CD14-positive monocyte (primary cell): ENCODE measurements at regions not wholly inside any gene's neighbourhood (a gene's known extent, or its start where the extent isn't known, plus 50 kb on each side); places are given as distances from the start of the nearest gene placed in this dataset.

Experiments
- DNase-seq, 3 donors: peaks; one replicate each; pipeline ENCODE4 v3.0.0-alpha.2; 2011 to 2022
- H2AFZ ChIP-seq: 2 replicates; pipeline ENCODE4 v1.6.0; 2012; ENCODE audit warnings: mild to moderate bottlenecking, low read depth, low read length, inconsistent platforms; ENCODE audit not compliant: insufficient read depth, poor library complexity, severe bottlenecking
- H3K27ac ChIP-seq, 2 donors: 1 replicate in 1 of 2; 2 replicates in 1 of 2; pipeline ENCODE4 v1.5.1; 2012 to 2013; ENCODE audit warnings: low read length in 2 of 2, control low read depth in 1 of 2, inconsistent platforms in 1 of 2, low read depth in 1 of 2, mild to moderate bottlenecking in 1 of 2
- H3K27me3 ChIP-seq, 2 donors: one replicate each; pipeline versions ENCODE4 v1.6.0 to v1.6.1; 2011 to 2013; ENCODE audit warnings: low read length in 2 of 2; ENCODE audit not compliant: control insufficient read depth in 2 of 2, insufficient read depth in 2 of 2
- H3K36me3 ChIP-seq, 2 donors: replicated peaks in 1 of 2; 1 replicate in 1 of 2; 2 replicates in 1 of 2; pipeline versions ENCODE4 v1.5.1 to v1.6.1; 2012 to 2013; ENCODE audit warnings: low read length in 2 of 2, control low read depth in 1 of 2, inconsistent platforms in 1 of 2, mild to moderate bottlenecking in 1 of 2; ENCODE audit not compliant: insufficient read depth in 2 of 2, control insufficient read depth in 1 of 2
- H3K4me1 ChIP-seq, 2 donors: 1 replicate in 1 of 2; 2 replicates in 1 of 2; pipeline versions ENCODE4 v1.5.1 to v1.6.1; 2012 to 2013; ENCODE audit warnings: low read length in 2 of 2, control low read depth in 1 of 2, inconsistent platforms in 1 of 2, mild to moderate bottlenecking in 1 of 2, moderate library complexity in 1 of 2; ENCODE audit not compliant: insufficient read depth in 2 of 2, control insufficient read depth in 1 of 2
- H3K4me2 ChIP-seq: replicated peaks from 2 replicates; pipeline ENCODE3; 2012; ENCODE audit warnings: low read length, moderate library complexity, mild to moderate bottlenecking; ENCODE audit not compliant: poor library complexity, severe bottlenecking; ENCODE audit errors: extremely low read depth
- H3K4me3 ChIP-seq, 3 experiments: fragments of 200-600 bp in 1 of 3; sonication (generic) in 1 of 3; replicated peaks in 1 of 3; 1 replicate in 2 of 3; 2 replicates in 1 of 3; pipeline ENCODE4 v1.5.1; 2011 to 2013; ENCODE audit warnings: low read length in 3 of 3, mild to moderate bottlenecking in 3 of 3, control low read depth in 2 of 3, low read depth in 2 of 3, inconsistent platforms in 1 of 3, moderate library complexity in 1 of 3
- H3K79me2 ChIP-seq: 2 replicates; pipeline ENCODE4 v1.6.0; 2012; ENCODE audit warnings: mild to moderate bottlenecking, control low read depth, inconsistent platforms, low read length, moderate library complexity; ENCODE audit not compliant: insufficient read depth
- H3K9ac ChIP-seq: 2 replicates; pipeline ENCODE4 v1.6.0; 2017; ENCODE audit warnings: low read length, mild to moderate bottlenecking; ENCODE audit not compliant: insufficient read depth, poor library complexity, severe bottlenecking
- H3K9me3 ChIP-seq, 2 donors: replicated peaks in 1 of 2; 1 replicate in 1 of 2; 2 replicates in 1 of 2; pipeline versions ENCODE4 v1.5.1 to v1.6.1; 2012 to 2013; ENCODE audit warnings: low read length in 2 of 2, control low read depth in 1 of 2; ENCODE audit not compliant: control insufficient read depth in 1 of 2, insufficient read depth in 1 of 2
- H4K20me1 ChIP-seq: 2 replicates; pipeline ENCODE4 v1.6.0; 2012; ENCODE audit warnings: mild to moderate bottlenecking, low read length, control low read depth, moderate library complexity; ENCODE audit not compliant: insufficient read depth
- H3K27ac Mint-ChIP-seq, 7 donors: one replicate each; pipeline ENCODE4 v1.8.0; 2020; ENCODE audit warnings: mild to moderate bottlenecking in 7 of 7, mixed read lengths in 7 of 7, moderate library complexity in 6 of 7, inconsistent platforms in 2 of 7
- H3K27me3 Mint-ChIP-seq, 3 donors: one replicate each; pipeline ENCODE4 v1.8.0; 2021 to 2022; ENCODE audit warnings: low read depth in 3 of 3, mild to moderate bottlenecking in 3 of 3, mixed read lengths in 3 of 3, moderate library complexity in 3 of 3, inconsistent platforms in 1 of 3
- H3K36me3 Mint-ChIP-seq, 2 donors: one replicate each; pipeline ENCODE4 v1.8.0; 2020; ENCODE audit warnings: mixed read lengths in 2 of 2, inconsistent platforms in 1 of 2, mild to moderate bottlenecking in 1 of 2
- H3K4me1 Mint-ChIP-seq: one replicate; pipeline ENCODE4 v1.8.0; 2020; ENCODE audit warnings: mild to moderate bottlenecking, mixed read lengths
- H3K4me3 Mint-ChIP-seq, 2 donors: one replicate each; pipeline ENCODE4 v1.8.0; 2020; ENCODE audit warnings: mild to moderate bottlenecking in 2 of 2, mixed read lengths in 2 of 2, moderate library complexity in 1 of 2
- H3K9me3 Mint-ChIP-seq, 7 donors: one replicate each; pipeline ENCODE4 v1.8.0; 2020 to 2022; ENCODE audit warnings: mixed read lengths in 7 of 7, mild to moderate bottlenecking in 6 of 7, moderate library complexity in 6 of 7, inconsistent platforms in 2 of 7
- CTCF ChIP-seq: fragments of 200-600 bp; IDR thresholded peaks from one replicate; pipeline ENCODE4 v1.8.0; 2022; ENCODE audit warnings: antibody characterized with exemption, mild to moderate bottlenecking
- WGBS: methylation state at CpG from one replicate; pipeline ENCODE4 v1.1.5; 2013; ENCODE audit warnings: missing lambda C conversion rate; ENCODE audit not compliant: insufficient coverage; 5-methylcytosine and 5-hydroxymethylcytosine counted together
- intact Hi-C, 2 donors: fragments of 100-400 bp; cut with micrococcal nuclease; formaldehyde crosslinking; loops; one replicate each; pipeline versions ENCODE4 v1.15.0 to v1.15.1; 2023

DNA sequence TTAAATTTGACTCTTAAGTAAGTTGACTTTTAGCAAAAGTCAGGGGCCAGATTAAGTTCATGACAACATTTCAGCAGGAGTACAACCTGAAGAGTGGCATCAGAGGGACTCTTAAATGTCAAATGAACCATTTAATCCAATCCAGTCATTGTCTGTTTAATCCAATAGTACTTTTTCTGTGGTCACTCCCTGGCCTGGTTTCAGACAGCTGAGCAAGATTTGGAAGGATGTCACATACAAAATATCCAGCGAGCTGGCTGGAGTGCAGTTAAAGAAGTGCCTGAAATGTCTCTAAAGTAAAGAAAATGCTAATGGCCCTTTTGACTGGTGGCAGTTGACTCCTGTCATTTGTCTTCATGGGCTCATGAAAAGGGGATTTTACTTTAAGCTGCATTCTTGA, 1082.1 kb downstream of the AACS start:
- H3K4me3 Mint-ChIP-seq, result no peak overlapping the region
- H3K9me3 Mint-ChIP-seq, result peaks cover 3 to 14% (median 10%) of the 10 kb centered on the region in 7 donors

DNA sequence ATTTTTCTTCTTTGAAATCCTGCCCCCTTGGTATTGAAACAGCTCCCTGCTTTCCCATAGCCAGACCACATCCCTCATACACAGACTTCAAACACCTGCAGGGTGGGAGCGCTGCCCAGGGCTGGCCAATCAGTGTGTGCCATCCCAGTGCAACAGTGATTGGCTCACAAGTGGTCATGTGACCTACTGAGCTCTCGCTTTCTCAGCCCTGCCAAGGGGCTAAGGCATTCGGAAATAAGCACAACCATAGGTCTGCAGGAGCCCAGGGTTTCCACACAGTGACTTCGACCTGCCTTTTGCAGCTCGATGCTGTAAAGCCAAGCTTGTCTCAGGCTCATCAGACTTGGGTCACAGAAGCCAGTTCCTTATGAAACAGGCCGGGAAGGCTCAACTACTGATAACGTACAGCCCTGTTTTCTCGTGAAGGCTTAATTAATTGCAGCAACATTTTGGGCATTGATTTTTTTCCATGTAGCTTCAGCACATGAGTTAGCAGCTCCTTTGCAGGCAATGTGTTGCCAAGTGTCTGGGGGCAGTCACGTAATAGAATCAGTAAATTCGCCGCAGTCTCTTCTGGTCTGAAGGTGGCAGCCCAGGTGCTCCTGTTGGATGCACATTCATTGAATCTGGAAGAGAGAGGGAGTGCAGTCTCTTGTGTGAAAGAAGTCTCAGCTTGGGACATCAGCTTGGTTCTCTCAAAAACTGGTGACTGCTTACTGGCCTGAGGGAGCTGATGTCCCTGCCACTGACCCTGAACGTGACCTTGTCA, 1091.8 kb downstream of the AACS start:
- Histone ChIP-seq H3K27me3 (no peaks in the 10 kb centered on the region), H3K27ac (no peak overlapping the region), H3K4me2 (no peak overlapping the region), H3K9me3 (peaks cover 0 to 15% of the 10 kb centered on the region in 2 donors), H3K9ac (no peak overlapping the region), H2AFZ (no peak overlapping the region), H4K20me1 (no peaks in the 10 kb centered on the region), H3K36me3 (no peaks in the 10 kb centered on the region), H3K4me3 (no peak overlapping the region), H3K4me1 (no peaks in the 10 kb centered on the region), H3K79me2 (no peaks in the 10 kb centered on the region)
- TF ChIP-seq CTCF, result no peak
- WGBS, result 92% methylated on average over 12 of the region's 12 CpGs
- no peak for DNase-seq
- H3K4me1 Mint-ChIP-seq, result no peaks in the 10 kb centered on the region
- H3K4me3 Mint-ChIP-seq, result no peak overlapping the region
- no peak overlapping the region for H3K27ac Mint-ChIP-seq
- H3K36me3 Mint-ChIP-seq, result no peaks in the 10 kb centered on the region
- H3K9me3 Mint-ChIP-seq, result peaks cover 0 to 12% (median 5%) of the 10 kb centered on the region in 7 donors
- intact Hi-C loops, result no loop called here
- H3K27me3 Mint-ChIP-seq, result peaks cover 0 to 3% (median 0%) of the 10 kb centered on the region in 3 donors

More for the DNA sequence above, 1082.1 kb downstream of the AACS start:
- H2AFZ ChIP-seq, result no peak overlapping the region
- no peaks in the 10 kb centered on the region for H3K79me2 ChIP-seq
- intact Hi-C loops, result no loop called here
- H3K4me1 ChIP-seq, result no peaks in the 10 kb centered on the region
- DNase-seq, result no peak
- H3K27me3 ChIP-seq, result no peaks in the 10 kb centered on the region
- H3K9me3 ChIP-seq, result peaks cover 4 to 19% of the 10 kb centered on the region in 2 donors
- 55% methylated on average over 1 of the region's 1 CpG for WGBS
- no peak overlapping the region for H3K27ac ChIP-seq
- H3K9ac ChIP-seq, result no peak overlapping the region
- H3K4me2 ChIP-seq, result no peak overlapping the region
- Mint-ChIP-seq H3K36me3 (no peaks in the 10 kb centered on the region), H3K4me1 (no peaks in the 10 kb centered on the region), H3K27ac (no peak overlapping the region), H3K27me3 (peaks cover 0 to 2% (median 0%) of the 10 kb centered on the region in 3 donors)
- no peaks in the 10 kb centered on the region for H3K36me3 ChIP-seq
- no peaks in the 10 kb centered on the region for H4K20me1 ChIP-seq
- no peak for TF ChIP-seq CTCF
- no peak overlapping the region for H3K4me3 ChIP-seq
